Medulla oblongata (tissue), 1 donor: ENCODE measurements at regions not wholly inside any gene's neighbourhood (a gene's known extent, or its start where the extent isn't known, plus 50 kb on each side); places are given as distances from the start of the nearest gene placed in this dataset.

Experiments
- DNase-seq: peaks from one replicate; pipeline ENCODE4 v3.0.0-alpha.2; 2015; ENCODE audit errors: extremely low spot score

- DNase-seq, result no peak
Observed at GRCh38 chr1:55546553-55546952, 331.4 kb upstream of the USP24 start.

- DNase-seq, result no peak
Observed at GRCh38 chr1:55544826-55545225, 329.7 kb upstream of the USP24 start.

GRCh38 chr1:55542901-55543504, 327.8 kb upstream of the USP24 start:
- DNase-seq, result no peak

GRCh38 chr1:55541296-55541695, 326.1 kb upstream of the USP24 start:
- no peak for DNase-seq

GRCh38 chr1:55539652-55540512, 324.7 kb upstream of the USP24 start:
- peak; percentile 22 for DNase-seq

- no peak for DNase-seq
Observed at GRCh38 chr1:55538428-55538827, 323.3 kb upstream of the USP24 start.

GRCh38 chr1:55536545-55536865, 321.3 kb upstream of the USP24 start:
- no peak for DNase-seq

GRCh38 chr1:55535724-55536544, 320.8 kb upstream of the USP24 start:
- no peak for DNase-seq

GRCh38 chr1:55534565-55535121, 319.5 kb upstream of the USP24 start:
- no peak for DNase-seq

- no peak for DNase-seq
Observed at GRCh38 chr1:55531644-55532043, 316.5 kb upstream of the USP24 start.

GRCh38 chr1:55530749-55531478, 315.8 kb upstream of the USP24 start:
- no peak for DNase-seq

- DNase-seq, result no peak
Observed at GRCh38 chr1:55529017-55529416, 313.9 kb upstream of the USP24 start.

- no peak for DNase-seq
Observed at GRCh38 chr1:55527831-55528230, 312.7 kb upstream of the USP24 start.

- DNase-seq, result no peak
Observed at GRCh38 chr1:55526716-55527115, 311.6 kb upstream of the USP24 start.

- DNase-seq, result no peak
Observed at GRCh38 chr1:55524006-55524405, 308.8 kb upstream of the USP24 start.

- no peak for DNase-seq
Observed at GRCh38 chr1:55522982-55523381, 307.8 kb upstream of the USP24 start.

GRCh38 chr1:55522353-55522903, 307.3 kb upstream of the USP24 start:
- DNase-seq, result no peak

- no peak for DNase-seq
Observed at GRCh38 chr1:55520861-55521260, 305.7 kb upstream of the USP24 start.

- DNase-seq, result no peak
Observed at GRCh38 chr1:55519937-55520683, 304.9 kb upstream of the USP24 start.

- DNase-seq, result no peak
Observed at GRCh38 chr1:55519276-55519675, 304.1 kb upstream of the USP24 start.

GRCh38 chr1:55517036-55517435, 301.9 kb upstream of the USP24 start:
- DNase-seq, result no peak
